WTC11 (cell line): ENCODE measurements at regions not wholly inside any gene's neighbourhood (a gene's known extent, or its start where the extent isn't known, plus 50 kb on each side); places are given as distances from the start of the nearest gene placed in this dataset.

Source experiments
- ATAC-seq: fragments of 200-7000 bp; cut with Tn5 transposase; 2 replicates; pipeline ENCODE4 v1.10.0; 2021; ENCODE audit warnings: mild to moderate bottlenecking, moderate library complexity
- CTCF ChIA-PET: fragments of 300-600 bp; sonication (Branson Sonifier 250); formaldehyde crosslinking; loops from one replicate; lab custom pipeline; 2021; ENCODE audit warnings: antibody characterized with exemption; lab: Charles Lee
- POLR2A ChIA-PET: fragments of 350-600 bp; sonication (Branson Sonifier 250); formaldehyde crosslinking; loops from one replicate; lab custom pipeline; 2021; ENCODE audit warnings: antibody characterized with exemption; lab: Charles Lee
- DNase-seq: peaks from one replicate; pipeline ENCODE4 v3.0.0; 2021; ENCODE audit warnings: low spot score
- H3K27ac Mint-ChIP-seq: 2 replicates; pipeline ENCODE4 v1.8.0; 2021; ENCODE audit warnings: mixed read lengths
- H3K27me3 Mint-ChIP-seq: 2 replicates; pipeline ENCODE4 v1.8.0; 2021; ENCODE audit warnings: low read depth, mild to moderate bottlenecking, moderate library complexity, mixed read lengths
- H3K36me3 Mint-ChIP-seq: 2 replicates; pipeline ENCODE4 v1.8.0; 2021; ENCODE audit warnings: mixed read lengths
- H3K4me1 Mint-ChIP-seq: 2 replicates; pipeline ENCODE4 v1.8.0; 2022; ENCODE audit warnings: mixed read lengths
- H3K4me3 Mint-ChIP-seq: 2 replicates; pipeline ENCODE4 v1.8.0; 2021; ENCODE audit warnings: mild to moderate bottlenecking, moderate library complexity, mixed read lengths
- H3K9me3 Mint-ChIP-seq: 2 replicates; pipeline ENCODE4 v1.8.0; 2021; ENCODE audit warnings: mixed read lengths
- ELF4 ChIP-seq: sonication (generic); formaldehyde crosslinking; IDR thresholded peaks from 2 replicates; pipeline ENCODE4 v1.8.1; 2022; ENCODE audit warnings: low read depth, mild to moderate bottlenecking, moderate library complexity, missing genetic modification reagents
- ESRRA ChIP-seq: sonication (generic); formaldehyde crosslinking; IDR thresholded peaks from 2 replicates; pipeline ENCODE4 v1.8.1; 2022; ENCODE audit warnings: mild to moderate bottlenecking, missing genetic modification reagents, borderline replicate concordance
- ETV6 ChIP-seq: sonication (generic); formaldehyde crosslinking; IDR thresholded peaks from 2 replicates; pipeline ENCODE4 v1.8.1; 2022; ENCODE audit warnings: mild to moderate bottlenecking, missing genetic modification reagents
- NFYB ChIP-seq: sonication (generic); formaldehyde crosslinking; conservative IDR thresholded peaks from 2 replicates; pipeline ENCODE4 v1.8.0; 2022; ENCODE audit warnings: low read depth, missing genetic modification reagents
- OVOL2 ChIP-seq: fragments of 250-450 bp; sonication (Bioruptor Pico); IDR thresholded peaks from 2 replicates; pipeline ENCODE4 v1.9.0; 2021; ENCODE audit warnings: mild to moderate bottlenecking, borderline replicate concordance
- SOX15 ChIP-seq: fragments of 250-450 bp; sonication (Bioruptor Pico); IDR thresholded peaks from 2 replicates; pipeline ENCODE4 v1.9.0; 2021; ENCODE audit warnings: mild to moderate bottlenecking
- TEAD1 ChIP-seq: sonication (generic); formaldehyde crosslinking; IDR thresholded peaks from 2 replicates; pipeline ENCODE4 v1.8.0; 2022; ENCODE audit warnings: mild to moderate bottlenecking, missing genetic modification reagents
- ZNF138 ChIP-seq: sonication (generic); formaldehyde crosslinking; conservative IDR thresholded peaks from 2 replicates; pipeline ENCODE4 v1.8.1; 2022; ENCODE audit warnings: mild to moderate bottlenecking, moderate library complexity, missing genetic modification reagents
- ZNF232 ChIP-seq: sonication (generic); formaldehyde crosslinking; IDR thresholded peaks from 2 replicates; pipeline ENCODE4 v1.8.0; 2022; ENCODE audit warnings: mild to moderate bottlenecking, missing genetic modification reagents
- ZNF416 ChIP-seq: fragments of 250-450 bp; sonication (Bioruptor Pico); IDR thresholded peaks from 2 replicates; pipeline ENCODE4 v1.9.0; 2021; ENCODE audit warnings: mild to moderate bottlenecking, inconsistent platforms
- ZNF423 ChIP-seq: fragments of 250-450 bp; sonication (Bioruptor Pico); IDR thresholded peaks from 2 replicates; pipeline ENCODE4 v2.1.2; 2022; ENCODE audit warnings: mild to moderate bottlenecking, moderate library complexity
- TF ChIP-seq, protein P1 (sequence below): sonication (generic); formaldehyde crosslinking; IDR thresholded peaks from 2 replicates; pipeline ENCODE4 v1.8.1; 2023; ENCODE audit warnings: mild to moderate bottlenecking, missing genetic modification reagents
- TF ChIP-seq, protein P2 (sequence below): sonication (generic); formaldehyde crosslinking; IDR thresholded peaks from 2 replicates; pipeline ENCODE4 v1.8.0; 2022; ENCODE audit warnings: mild to moderate bottlenecking, missing genetic modification reagents
- TF ChIP-seq, protein P3 (sequence below): sonication (generic); formaldehyde crosslinking; IDR thresholded peaks from 2 replicates; pipeline ENCODE4 v1.8.1; 2023; ENCODE audit warnings: mild to moderate bottlenecking, missing genetic modification reagents, borderline replicate concordance
- TF ChIP-seq, protein P4 (sequence below): sonication (generic); formaldehyde crosslinking; IDR thresholded peaks from 2 replicates; pipeline ENCODE4 v1.8.1; 2022; ENCODE audit warnings: low read depth, mild to moderate bottlenecking, moderate library complexity, missing genetic modification reagents, borderline replicate concordance
- TF ChIP-seq, protein P5 (sequence below): fragments of 250-450 bp; sonication (Bioruptor Pico); IDR thresholded peaks from 2 replicates; pipeline ENCODE4 v1.9.0; 2021; ENCODE audit warnings: mild to moderate bottlenecking, borderline replicate concordance

DNA sequence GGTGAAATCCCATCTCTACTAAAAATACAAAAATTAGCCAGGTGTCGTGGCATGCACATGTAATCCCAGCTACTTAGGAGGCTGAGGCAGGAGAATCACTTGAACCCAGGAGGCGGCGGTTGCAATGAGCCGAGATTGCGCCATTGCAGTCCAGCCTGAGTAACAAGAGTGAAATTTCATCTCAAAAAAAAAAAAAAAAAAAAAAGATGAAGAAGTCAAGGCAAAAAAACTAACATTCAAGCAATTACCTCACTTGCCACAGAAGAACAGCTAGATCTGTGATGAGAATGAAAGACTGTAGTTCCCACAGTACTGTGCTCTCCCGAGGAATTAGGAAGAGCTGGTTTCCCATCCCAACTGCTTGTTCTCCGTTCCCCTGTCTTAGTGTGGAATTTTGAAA, 144.7 kb upstream of the ECI2 start:
- TF ChIP-seq OVOL2 (CRISPR knock-in tag), result no peak
- no peak for TF ChIP-seq NFYB
- TF ChIP-seq ELF4 (CRISPR knock-in tag), result no peak
- TF ChIP-seq ZNF423 (CRISPR knock-in tag), result no peak
- TF ChIP-seq, protein P1, sequence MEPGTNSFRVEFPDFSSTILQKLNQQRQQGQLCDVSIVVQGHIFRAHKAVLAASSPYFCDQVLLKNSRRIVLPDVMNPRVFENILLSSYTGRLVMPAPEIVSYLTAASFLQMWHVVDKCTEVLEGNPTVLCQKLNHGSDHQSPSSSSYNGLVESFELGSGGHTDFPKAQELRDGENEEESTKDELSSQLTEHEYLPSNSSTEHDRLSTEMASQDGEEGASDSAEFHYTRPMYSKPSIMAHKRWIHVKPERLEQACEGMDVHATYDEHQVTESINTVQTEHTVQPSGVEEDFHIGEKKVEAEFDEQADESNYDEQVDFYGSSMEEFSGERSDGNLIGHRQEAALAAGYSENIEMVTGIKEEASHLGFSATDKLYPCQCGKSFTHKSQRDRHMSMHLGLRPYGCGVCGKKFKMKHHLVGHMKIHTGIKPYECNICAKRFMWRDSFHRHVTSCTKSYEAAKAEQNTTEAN, result no peak
- TF ChIP-seq, protein P2, sequence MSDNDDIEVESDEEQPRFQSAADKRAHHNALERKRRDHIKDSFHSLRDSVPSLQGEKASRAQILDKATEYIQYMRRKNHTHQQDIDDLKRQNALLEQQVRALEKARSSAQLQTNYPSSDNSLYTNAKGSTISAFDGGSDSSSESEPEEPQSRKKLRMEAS (CRISPR knock-in tag), result no peak
- POLR2A ChIA-PET, result no interaction called here
- Mint-ChIP-seq H3K4me1 (peaks cover 10% of the 10 kb centered on the region), H3K36me3 (no peaks in the 10 kb centered on the region), H3K27ac (no peak overlapping the region), H3K4me3 (no peak overlapping the region), H3K27me3 (peaks cover 52% of the 10 kb centered on the region), H3K9me3 (peaks cover 18% of the 10 kb centered on the region)
- CTCF ChIA-PET, result interaction anchor here (1.5 kb wide), 1 partner anchor 70 kb away, joined by 4 read pairs; no protein-coding TSS in a partner anchor
- ATAC-seq (no peak), DNase-seq (no peak)

- ChIA-PET CTCF (interaction anchor here (0.8 kb wide), 1 partner anchor 54 kb away, joined by 3 read pairs; no protein-coding TSS in a partner anchor), POLR2A (no interaction called here)
- H3K4me3 Mint-ChIP-seq, result no peak overlapping the region
- 0 out of 2 replicates have a peak, but pooled peaks cover 3% of the 10 kb centered on the region for H3K27me3 Mint-ChIP-seq
- H3K36me3 Mint-ChIP-seq, result no peaks in the 10 kb centered on the region
- ATAC-seq, result no peak
- peaks cover 9% of the 10 kb centered on the region for H3K4me1 Mint-ChIP-seq
- DNase-seq, result no peak
- H3K9me3 Mint-ChIP-seq, result peaks cover 14% of the 10 kb centered on the region
- H3K27ac Mint-ChIP-seq, result no peak overlapping the region
- TF ChIP-seq ZNF423 (CRISPR knock-in tag) (no peak), ZNF138 (CRISPR knock-in tag) (no peak), ZNF416 (CRISPR knock-in tag) (no peak), ZNF232 (CRISPR knock-in tag) (no peak), ESRRA (no peak), SOX15 (no peak), TEAD1 (CRISPR knock-in tag) (no peak), ETV6 (no peak)
- TF ChIP-seq, protein P3, sequence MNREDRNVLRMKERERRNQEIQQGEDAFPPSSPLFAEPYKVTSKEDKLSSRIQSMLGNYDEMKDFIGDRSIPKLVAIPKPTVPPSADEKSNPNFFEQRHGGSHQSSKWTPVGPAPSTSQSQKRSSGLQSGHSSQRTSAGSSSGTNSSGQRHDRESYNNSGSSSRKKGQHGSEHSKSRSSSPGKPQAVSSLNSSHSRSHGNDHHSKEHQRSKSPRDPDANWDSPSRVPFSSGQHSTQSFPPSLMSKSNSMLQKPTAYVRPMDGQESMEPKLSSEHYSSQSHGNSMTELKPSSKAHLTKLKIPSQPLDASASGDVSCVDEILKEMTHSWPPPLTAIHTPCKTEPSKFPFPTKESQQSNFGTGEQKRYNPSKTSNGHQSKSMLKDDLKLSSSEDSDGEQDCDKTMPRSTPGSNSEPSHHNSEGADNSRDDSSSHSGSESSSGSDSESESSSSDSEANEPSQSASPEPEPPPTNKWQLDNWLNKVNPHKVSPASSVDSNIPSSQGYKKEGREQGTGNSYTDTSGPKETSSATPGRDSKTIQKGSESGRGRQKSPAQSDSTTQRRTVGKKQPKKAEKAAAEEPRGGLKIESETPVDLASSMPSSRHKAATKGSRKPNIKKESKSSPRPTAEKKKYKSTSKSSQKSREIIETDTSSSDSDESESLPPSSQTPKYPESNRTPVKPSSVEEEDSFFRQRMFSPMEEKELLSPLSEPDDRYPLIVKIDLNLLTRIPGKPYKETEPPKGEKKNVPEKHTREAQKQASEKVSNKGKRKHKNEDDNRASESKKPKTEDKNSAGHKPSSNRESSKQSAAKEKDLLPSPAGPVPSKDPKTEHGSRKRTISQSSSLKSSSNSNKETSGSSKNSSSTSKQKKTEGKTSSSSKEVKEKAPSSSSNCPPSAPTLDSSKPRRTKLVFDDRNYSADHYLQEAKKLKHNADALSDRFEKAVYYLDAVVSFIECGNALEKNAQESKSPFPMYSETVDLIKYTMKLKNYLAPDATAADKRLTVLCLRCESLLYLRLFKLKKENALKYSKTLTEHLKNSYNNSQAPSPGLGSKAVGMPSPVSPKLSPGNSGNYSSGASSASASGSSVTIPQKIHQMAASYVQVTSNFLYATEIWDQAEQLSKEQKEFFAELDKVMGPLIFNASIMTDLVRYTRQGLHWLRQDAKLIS (CRISPR knock-in tag), result no peak
- TF ChIP-seq, protein P4, sequence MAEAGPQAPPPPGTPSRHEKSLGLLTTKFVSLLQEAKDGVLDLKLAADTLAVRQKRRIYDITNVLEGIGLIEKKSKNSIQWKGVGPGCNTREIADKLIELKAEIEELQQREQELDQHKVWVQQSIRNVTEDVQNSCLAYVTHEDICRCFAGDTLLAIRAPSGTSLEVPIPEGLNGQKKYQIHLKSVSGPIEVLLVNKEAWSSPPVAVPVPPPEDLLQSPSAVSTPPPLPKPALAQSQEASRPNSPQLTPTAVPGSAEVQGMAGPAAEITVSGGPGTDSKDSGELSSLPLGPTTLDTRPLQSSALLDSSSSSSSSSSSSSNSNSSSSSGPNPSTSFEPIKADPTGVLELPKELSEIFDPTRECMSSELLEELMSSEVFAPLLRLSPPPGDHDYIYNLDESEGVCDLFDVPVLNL (CRISPR knock-in tag), result no peak
- TF ChIP-seq, protein P5, sequence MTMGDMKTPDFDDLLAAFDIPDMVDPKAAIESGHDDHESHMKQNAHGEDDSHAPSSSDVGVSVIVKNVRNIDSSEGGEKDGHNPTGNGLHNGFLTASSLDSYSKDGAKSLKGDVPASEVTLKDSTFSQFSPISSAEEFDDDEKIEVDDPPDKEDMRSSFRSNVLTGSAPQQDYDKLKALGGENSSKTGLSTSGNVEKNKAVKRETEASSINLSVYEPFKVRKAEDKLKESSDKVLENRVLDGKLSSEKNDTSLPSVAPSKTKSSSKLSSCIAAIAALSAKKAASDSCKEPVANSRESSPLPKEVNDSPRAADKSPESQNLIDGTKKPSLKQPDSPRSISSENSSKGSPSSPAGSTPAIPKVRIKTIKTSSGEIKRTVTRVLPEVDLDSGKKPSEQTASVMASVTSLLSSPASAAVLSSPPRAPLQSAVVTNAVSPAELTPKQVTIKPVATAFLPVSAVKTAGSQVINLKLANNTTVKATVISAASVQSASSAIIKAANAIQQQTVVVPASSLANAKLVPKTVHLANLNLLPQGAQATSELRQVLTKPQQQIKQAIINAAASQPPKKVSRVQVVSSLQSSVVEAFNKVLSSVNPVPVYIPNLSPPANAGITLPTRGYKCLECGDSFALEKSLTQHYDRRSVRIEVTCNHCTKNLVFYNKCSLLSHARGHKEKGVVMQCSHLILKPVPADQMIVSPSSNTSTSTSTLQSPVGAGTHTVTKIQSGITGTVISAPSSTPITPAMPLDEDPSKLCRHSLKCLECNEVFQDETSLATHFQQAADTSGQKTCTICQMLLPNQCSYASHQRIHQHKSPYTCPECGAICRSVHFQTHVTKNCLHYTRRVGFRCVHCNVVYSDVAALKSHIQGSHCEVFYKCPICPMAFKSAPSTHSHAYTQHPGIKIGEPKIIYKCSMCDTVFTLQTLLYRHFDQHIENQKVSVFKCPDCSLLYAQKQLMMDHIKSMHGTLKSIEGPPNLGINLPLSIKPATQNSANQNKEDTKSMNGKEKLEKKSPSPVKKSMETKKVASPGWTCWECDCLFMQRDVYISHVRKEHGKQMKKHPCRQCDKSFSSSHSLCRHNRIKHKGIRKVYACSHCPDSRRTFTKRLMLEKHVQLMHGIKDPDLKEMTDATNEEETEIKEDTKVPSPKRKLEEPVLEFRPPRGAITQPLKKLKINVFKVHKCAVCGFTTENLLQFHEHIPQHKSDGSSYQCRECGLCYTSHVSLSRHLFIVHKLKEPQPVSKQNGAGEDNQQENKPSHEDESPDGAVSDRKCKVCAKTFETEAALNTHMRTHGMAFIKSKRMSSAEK (CRISPR knock-in tag), result no peak
Measured at GRCh38 chr6:4274382-4275082, 139.2 kb upstream of the ECI2 start.
